OCI-LY3 (cell line): ENCODE measurements at regions not wholly inside any gene's neighbourhood (a gene's known extent, or its start where the extent isn't known, plus 50 kb on each side); places are given as distances from the start of the nearest gene placed in this dataset.

Experiments
- H2AFZ ChIP-seq: fragments of 200-600, 300-600 bp; shearing (Covaris generic); 2 replicates; pipeline ENCODE4 v1.6.0; 2014; ENCODE audit warnings: antibody characterized with exemption, low read depth, low read length
- H3K27ac ChIP-seq: fragments of 200-600, 300-600 bp; sonication (generic); 2 replicates; pipeline ENCODE4 v1.5.1; 2014; ENCODE audit warnings: mild to moderate bottlenecking, low read length, moderate library complexity, mixed read lengths
- H3K27me3 ChIP-seq: fragments of 200-600, 300-600 bp; sonication (generic); 2 replicates; pipeline ENCODE4 v1.6.1; 2014; ENCODE audit warnings: low read depth, low read length, mixed read lengths
- H3K36me3 ChIP-seq: fragments of 200-600, 300-600 bp; sonication (generic); replicated peaks from 2 replicates; pipeline ENCODE3; 2014; ENCODE audit warnings: low read depth, low read length, mixed read lengths
- H3K4me1 ChIP-seq: fragments of 300-600, 200-600 bp; sonication (generic); 2 replicates; pipeline ENCODE4 v1.6.1; 2014; ENCODE audit warnings: low read length, mixed read lengths
- H3K4me2 ChIP-seq: fragments of 200-600, 300-600 bp; sonication (generic); 2 replicates; pipeline ENCODE4 v1.6.1; 2014; ENCODE audit warnings: low read length, mixed read lengths
- H3K4me3 ChIP-seq: fragments of 300-600, 200-600 bp; sonication (generic); 2 replicates; pipeline ENCODE4 v1.5.1; 2014; ENCODE audit warnings: antibody characterized with exemption, mild to moderate bottlenecking, low read length, moderate library complexity
- H3K79me2 ChIP-seq: fragments of 300-600, 200-600 bp; shearing (Covaris generic); 2 replicates; pipeline ENCODE4 v1.6.1; 2014; ENCODE audit warnings: mild to moderate bottlenecking, low read length, mixed read lengths
- H3K9ac ChIP-seq: fragments of 300-600, 200-600 bp; shearing (Covaris generic); 2 replicates; pipeline ENCODE4 v1.6.0; 2014; ENCODE audit warnings: mild to moderate bottlenecking, low read length, moderate library complexity
- H3K9me3 ChIP-seq: fragments of 200-600, 300-600 bp; shearing (Covaris generic); 2 replicates; pipeline ENCODE4 v1.6.1; 2014; ENCODE audit warnings: low read length, mixed read lengths; ENCODE audit not compliant: insufficient read depth
- H4K20me1 ChIP-seq: fragments of 200-600, 300-600 bp; sonication (generic); 2 replicates; pipeline ENCODE4 v1.6.1; 2016; ENCODE audit warnings: low read length, mixed read lengths; ENCODE audit not compliant: insufficient read depth
- CTCF ChIP-seq: fragments of 200-600, 300-600 bp; sonication (generic); IDR thresholded peaks from 2 replicates; pipeline ENCODE4 v1.5.1; 2014; ENCODE audit warnings: antibody characterized with exemption, low read length, low read depth
- EZH2phosphoT487 ChIP-seq: fragments of 200-600 bp; shearing (Covaris generic); IDR thresholded peaks from 2 replicates; pipeline ENCODE4 v1.6.1; 2018; ENCODE audit warnings: antibody characterized with exemption, mixed run types, low read depth

- Histone ChIP-seq H2AFZ (no peak overlapping the region), H3K9me3 (no peaks in the 10 kb centered on the region), H4K20me1 (no peaks in the 10 kb centered on the region)
Observed at GRCh38 chr1:208834381-208835096, 590.4 kb upstream of the PLXNA2 start.

GRCh38 chr1:208835097-208835463 lies 590.9 kb upstream of the PLXNA2 start:
- Histone ChIP-seq H3K4me2 (no peak overlapping the region), H3K9me3 (no peaks in the 10 kb centered on the region), H2AFZ (no peak overlapping the region), H4K20me1 (no peaks in the 10 kb centered on the region), H3K9ac (no peak overlapping the region), H3K4me3 (no peak overlapping the region), H3K36me3 (no peaks in the 10 kb centered on the region), H3K4me1 (no peaks in the 10 kb centered on the region), H3K79me2 (no peaks in the 10 kb centered on the region), H3K27me3 (peaks cover 40% of the 10 kb centered on the region), H3K27ac (no peak overlapping the region)
- TF ChIP-seq EZH2phosphoT487 (no peak), CTCF (no peak)

More at GRCh38 chr1:208834381-208835096, 590.4 kb upstream of the PLXNA2 start:
- no peaks in the 10 kb centered on the region for H3K79me2 ChIP-seq
- no peaks in the 10 kb centered on the region for H3K4me1 ChIP-seq
- no peak overlapping the region for H3K9ac ChIP-seq
- TF ChIP-seq CTCF (no peak), EZH2phosphoT487 (no peak)
- H3K4me2 ChIP-seq, result no peak overlapping the region
- H3K27ac ChIP-seq, result no peak overlapping the region
- H3K36me3 ChIP-seq, result no peaks in the 10 kb centered on the region
- H3K4me3 ChIP-seq, result no peak overlapping the region
- peaks cover 45% of the 10 kb centered on the region for H3K27me3 ChIP-seq

- Histone ChIP-seq H3K4me2 (no peak overlapping the region), H3K27me3 (peaks cover 36% of the 10 kb centered on the region), H3K36me3 (no peaks in the 10 kb centered on the region), H3K9me3 (no peaks in the 10 kb centered on the region), H3K4me3 (no peak overlapping the region), H3K27ac (no peak overlapping the region), H3K79me2 (no peaks in the 10 kb centered on the region), H4K20me1 (no peaks in the 10 kb centered on the region), H3K9ac (no peak overlapping the region), H3K4me1 (no peaks in the 10 kb centered on the region), H2AFZ (no peak overlapping the region)
- TF ChIP-seq CTCF, result no peak
- no peak for TF ChIP-seq EZH2phosphoT487
Observed at GRCh38 chr1:208835781-208836180, 591.6 kb upstream of the PLXNA2 start.

GRCh38 chr1:208837242-208837641 lies 593.1 kb upstream of the PLXNA2 start:
- H3K4me3 ChIP-seq, result no peak overlapping the region
- no peak overlapping the region for H2AFZ ChIP-seq
- TF ChIP-seq EZH2phosphoT487 (no peak), CTCF (no peak)
- H3K9me3 ChIP-seq, result no peaks in the 10 kb centered on the region
- H3K79me2 ChIP-seq, result no peaks in the 10 kb centered on the region
- no peak overlapping the region for H3K27ac ChIP-seq
- no peaks in the 10 kb centered on the region for H4K20me1 ChIP-seq
- no peak overlapping the region for H3K9ac ChIP-seq
- no peaks in the 10 kb centered on the region for H3K36me3 ChIP-seq
- no peaks in the 10 kb centered on the region for H3K4me1 ChIP-seq
- H3K4me2 ChIP-seq, result no peak overlapping the region
- peaks cover 25% of the 10 kb centered on the region for H3K27me3 ChIP-seq
